Stimulated activated naive CD8-positive, alpha-beta T cell treated with anti-CD3 and anti-CD28 coated beads, Interleukin-15, amount 100 ng/mL, for 72 hours (primary cell): ENCODE measurements at regions not wholly inside any gene's neighbourhood (a gene's known extent, or its start where the extent isn't known, plus 50 kb on each side); places are given as distances from the start of the nearest gene placed in this dataset.
"Not testable (repeated sequence)": the region's sequence is repeated elsewhere in the genome, so short reads cannot be mapped to it uniquely, and the experiment has no call there.

Experiments used
- ATAC-seq: fragments of 150-1000 bp; cut with Tn5 transposase; 2 replicates; pipeline ENCODE4 v1.10.0; 2021; ENCODE audit warnings: mild to moderate bottlenecking, moderate library complexity
- DNase-seq, 2 donors: peaks; one replicate each; pipeline ENCODE4 v3.0.0; 2021 to 2022
- H3K27ac Mint-ChIP-seq, 2 donors: one replicate each; pipeline ENCODE4 v1.8.0; 2022; ENCODE audit warnings: mild to moderate bottlenecking in 2 of 2, mixed read lengths in 2 of 2, moderate library complexity in 2 of 2
- H3K27me3 Mint-ChIP-seq: one replicate; pipeline ENCODE4 v1.8.0; 2022; ENCODE audit warnings: mixed read lengths
- H3K4me1 Mint-ChIP-seq: one replicate; pipeline ENCODE4 v1.8.0; 2022; ENCODE audit warnings: mild to moderate bottlenecking, mixed read lengths
- H3K4me3 Mint-ChIP-seq, 2 donors: one replicate each; pipeline ENCODE4 v1.8.0; 2022; ENCODE audit warnings: mild to moderate bottlenecking in 2 of 2, mixed read lengths in 2 of 2, moderate library complexity in 1 of 2
- H3K9me3 Mint-ChIP-seq, 2 donors: one replicate each; pipeline ENCODE4 v1.8.0; 2022; ENCODE audit warnings: mixed read lengths in 2 of 2

- peaks cover 0 to 5% of the 10 kb centered on the region in 2 donors for H3K9me3 Mint-ChIP-seq
- peaks cover under 1% of the 10 kb centered on the region for H3K4me1 Mint-ChIP-seq
- ATAC-seq, result no peak
- DNase-seq, result no peak
- peaks cover 12% of the 10 kb centered on the region for H3K27me3 Mint-ChIP-seq
- no peak overlapping the region for H3K27ac Mint-ChIP-seq
- no peak overlapping the region for H3K4me3 Mint-ChIP-seq
These were observed 257.8 kb downstream of the NPHP4 start for GRCh38 chr1:5734414-5734813.

- Mint-ChIP-seq H3K4me3 (no peak overlapping the region), H3K27ac (no peak overlapping the region), H3K27me3 (peaks cover 15% of the 10 kb centered on the region), H3K4me1 (no peaks in the 10 kb centered on the region), H3K9me3 (peaks cover 0 to 5% of the 10 kb centered on the region in 2 donors)
- ATAC-seq, result no peak
- no peak for DNase-seq
These were observed 258.6 kb downstream of the NPHP4 start for GRCh38 chr1:5733596-5733995.

- peaks cover 15% of the 10 kb centered on the region for H3K27me3 Mint-ChIP-seq
- ATAC-seq, result no peak
- DNase-seq, result no peak
- H3K4me1 Mint-ChIP-seq, result no peaks in the 10 kb centered on the region
- no peak overlapping the region for H3K4me3 Mint-ChIP-seq
- no peaks in the 10 kb centered on the region for H3K9me3 Mint-ChIP-seq
- no peak overlapping the region for H3K27ac Mint-ChIP-seq
These were observed 261.2 kb downstream of the NPHP4 start for GRCh38 chr1:5731110-5731423.

- no peak overlapping the region for H3K4me3 Mint-ChIP-seq
- no peaks in the 10 kb centered on the region for H3K9me3 Mint-ChIP-seq
- ATAC-seq (no peak), DNase-seq (no peak)
- H3K27ac Mint-ChIP-seq, result no peak overlapping the region
- peaks cover 15% of the 10 kb centered on the region for H3K27me3 Mint-ChIP-seq
- no peaks in the 10 kb centered on the region for H3K4me1 Mint-ChIP-seq
These were observed 261.7 kb downstream of the NPHP4 start for GRCh38 chr1:5730272-5731109.

- H3K9me3 Mint-ChIP-seq, result no peaks in the 10 kb centered on the region
- H3K27me3 Mint-ChIP-seq, result peaks cover 15% of the 10 kb centered on the region
- H3K4me1 Mint-ChIP-seq, result no peaks in the 10 kb centered on the region
- DNase-seq, result no peak
- no peak overlapping the region for H3K4me3 Mint-ChIP-seq
- no peak for ATAC-seq
- peak overlapping the region in 1 of 2 donors; percentile 30 for H3K27ac Mint-ChIP-seq
These were observed 262.5 kb downstream of the NPHP4 start for GRCh38 chr1:5729636-5730145.

GRCh38 chr1:5728663-5729355, 263.4 kb downstream of the NPHP4 start:
- Mint-ChIP-seq H3K27ac (peak overlapping the region in 1 of 2 donors; percentile 19), H3K9me3 (no peaks in the 10 kb centered on the region)
- ATAC-seq, result no peak

GRCh38 chr1:5727871-5728643, 264.2 kb downstream of the NPHP4 start:
- DNase-seq (no peak), ATAC-seq (no peak)
- Mint-ChIP-seq H3K4me3 (no peak overlapping the region), H3K9me3 (peaks cover 0 to 4% of the 10 kb centered on the region in 2 donors), H3K27ac (no peak overlapping the region), H3K4me1 (no peaks in the 10 kb centered on the region), H3K27me3 (peaks cover 15% of the 10 kb centered on the region)

More at GRCh38 chr1:5728663-5729355, 263.4 kb downstream of the NPHP4 start:
- Mint-ChIP-seq H3K4me1 (no peaks in the 10 kb centered on the region), H3K4me3 (no peak overlapping the region), H3K27me3 (peaks cover 15% of the 10 kb centered on the region)
- no peak for DNase-seq

GRCh38 chr1:5727191-5727590, 265.0 kb downstream of the NPHP4 start:
- no peak overlapping the region for H3K27ac Mint-ChIP-seq
- H3K9me3 Mint-ChIP-seq, result peaks cover 0 to 4% of the 10 kb centered on the region in 2 donors
- no peak for DNase-seq
- ATAC-seq, result no peak
- H3K27me3 Mint-ChIP-seq, result peaks cover 15% of the 10 kb centered on the region
- H3K4me1 Mint-ChIP-seq, result no peaks in the 10 kb centered on the region
- H3K4me3 Mint-ChIP-seq, result no peak overlapping the region

- DNase-seq, ATAC-seq, H3K4me3 Mint-ChIP-seq, H3K9me3 Mint-ChIP-seq, H3K4me1 Mint-ChIP-seq, H3K27ac Mint-ChIP-seq: not testable (repeated sequence)
- H3K27me3 Mint-ChIP-seq, result peaks cover 15% of the 10 kb centered on the region
These were observed 265.5 kb downstream of the NPHP4 start for GRCh38 chr1:5726586-5727184.

- no peak overlapping the region for H3K27ac Mint-ChIP-seq
- ATAC-seq (no peak), DNase-seq (no peak)
- H3K27me3 Mint-ChIP-seq, result peaks cover 15% of the 10 kb centered on the region
- peaks cover 0 to 4% of the 10 kb centered on the region in 2 donors for H3K9me3 Mint-ChIP-seq
- H3K4me3 Mint-ChIP-seq, result no peak overlapping the region
- no peaks in the 10 kb centered on the region for H3K4me1 Mint-ChIP-seq
These were observed 266.2 kb downstream of the NPHP4 start for GRCh38 chr1:5725855-5726585.

- no peak overlapping the region for H3K27ac Mint-ChIP-seq
- peaks cover 12% of the 10 kb centered on the region for H3K27me3 Mint-ChIP-seq
- H3K4me1 Mint-ChIP-seq, result no peaks in the 10 kb centered on the region
- peaks cover 0 to 4% of the 10 kb centered on the region in 2 donors for H3K9me3 Mint-ChIP-seq
- ATAC-seq (no peak), DNase-seq (no peak)
- no peak overlapping the region for H3K4me3 Mint-ChIP-seq
These were observed 266.8 kb downstream of the NPHP4 start for GRCh38 chr1:5725406-5725805.

GRCh38 chr1:5724847-5725246, 267.4 kb downstream of the NPHP4 start:
- Mint-ChIP-seq H3K27me3 (peaks cover 12% of the 10 kb centered on the region), H3K4me1 (no peaks in the 10 kb centered on the region), H3K9me3 (peaks cover 0 to 4% of the 10 kb centered on the region in 2 donors), H3K4me3 (no peak overlapping the region), H3K27ac (no peak overlapping the region)
- DNase-seq (no peak), ATAC-seq (no peak)

GRCh38 chr1:5722635-5723164, 269.5 kb downstream of the NPHP4 start:
- Mint-ChIP-seq H3K27me3 (peaks cover 21% of the 10 kb centered on the region), H3K27ac (no peak overlapping the region), H3K4me1 (no peaks in the 10 kb centered on the region), H3K9me3 (peaks cover 0 to 4% of the 10 kb centered on the region in 2 donors), H3K4me3 (no peak overlapping the region)
- ATAC-seq (no peak), DNase-seq (no peak)

- Mint-ChIP-seq H3K27ac (no peak overlapping the region), H3K4me3 (no peak overlapping the region), H3K9me3 (peaks cover 0 to 4% of the 10 kb centered on the region in 2 donors), H3K4me1 (no peaks in the 10 kb centered on the region), H3K27me3 (peaks cover 31% of the 10 kb centered on the region)
- ATAC-seq, result no peak
- no peak for DNase-seq
These were observed 270.5 kb downstream of the NPHP4 start for GRCh38 chr1:5721634-5722215.
